C4-2B (cell line): ENCODE measurements at regions not wholly inside any gene's neighbourhood (a gene's known extent, or its start where the extent isn't known, plus 50 kb on each side); places are given as distances from the start of the nearest gene placed in this dataset.

Experiments used
- ZFX ChIP-seq: fragments of 450-650 bp; IDR thresholded peaks from 2 replicates; pipeline ENCODE4 v1.6.1; 2017
- TF ChIP-seq, protein P1 (sequence below): fragments of 450-650 bp; conservative IDR thresholded peaks from 2 replicates; pipeline ENCODE4 v1.5.1; 2017; ENCODE audit warnings: mild to moderate bottlenecking

DNA sequence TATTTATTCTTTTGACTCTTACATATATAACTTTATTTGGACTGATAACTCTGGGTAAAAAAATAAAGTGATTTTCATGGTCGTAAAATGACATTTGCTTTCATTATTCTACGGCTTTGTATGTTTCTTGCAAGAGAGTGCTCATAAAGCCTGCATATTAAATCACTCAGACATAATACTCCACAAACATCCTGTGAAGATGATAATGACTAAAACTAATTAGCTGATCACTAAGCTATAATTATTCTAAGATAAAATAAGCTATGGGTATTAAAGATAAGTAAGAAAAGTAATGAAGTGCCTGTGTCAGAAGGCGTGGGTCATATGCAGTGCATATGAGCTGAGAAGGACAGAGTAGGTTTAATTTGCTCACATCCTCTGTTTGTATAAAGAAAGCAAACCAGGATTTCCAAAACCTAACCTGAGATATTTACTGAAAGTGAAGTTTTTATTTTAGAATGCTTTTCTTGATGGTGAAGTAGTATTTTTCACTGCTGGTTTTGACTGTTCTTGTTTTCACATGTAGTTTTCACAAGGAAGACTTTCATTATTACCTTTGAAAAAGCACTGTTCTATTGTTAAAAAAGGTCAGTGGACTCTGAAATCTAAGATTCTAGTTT, 278.8 kb downstream of the AMY1C start:
- TF ChIP-seq, protein P1, sequence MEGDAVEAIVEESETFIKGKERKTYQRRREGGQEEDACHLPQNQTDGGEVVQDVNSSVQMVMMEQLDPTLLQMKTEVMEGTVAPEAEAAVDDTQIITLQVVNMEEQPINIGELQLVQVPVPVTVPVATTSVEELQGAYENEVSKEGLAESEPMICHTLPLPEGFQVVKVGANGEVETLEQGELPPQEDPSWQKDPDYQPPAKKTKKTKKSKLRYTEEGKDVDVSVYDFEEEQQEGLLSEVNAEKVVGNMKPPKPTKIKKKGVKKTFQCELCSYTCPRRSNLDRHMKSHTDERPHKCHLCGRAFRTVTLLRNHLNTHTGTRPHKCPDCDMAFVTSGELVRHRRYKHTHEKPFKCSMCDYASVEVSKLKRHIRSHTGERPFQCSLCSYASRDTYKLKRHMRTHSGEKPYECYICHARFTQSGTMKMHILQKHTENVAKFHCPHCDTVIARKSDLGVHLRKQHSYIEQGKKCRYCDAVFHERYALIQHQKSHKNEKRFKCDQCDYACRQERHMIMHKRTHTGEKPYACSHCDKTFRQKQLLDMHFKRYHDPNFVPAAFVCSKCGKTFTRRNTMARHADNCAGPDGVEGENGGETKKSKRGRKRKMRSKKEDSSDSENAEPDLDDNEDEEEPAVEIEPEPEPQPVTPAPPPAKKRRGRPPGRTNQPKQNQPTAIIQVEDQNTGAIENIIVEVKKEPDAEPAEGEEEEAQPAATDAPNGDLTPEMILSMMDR: no peak
- no peak for TF ChIP-seq ZFX
